ENCODE measurements at regions not wholly inside any gene's neighbourhood (a gene's known extent, or its start where the extent isn't known, plus 50 kb on each side); places are given as distances from the start of the nearest gene placed in this dataset.
"Not testable (repeated sequence)": the region's sequence is repeated elsewhere in the genome, so short reads cannot be mapped to it uniquely, and the experiment has no call there.

- no peak overlapping the region for H3K27ac ChIP-seq (ENCODE audit: low read depth, low read length)
- Mint-ChIP-seq H3K27ac (no peak overlapping the region), H3K4me3 (no peak overlapping the region), H3K9me3 (peaks cover 7% of the 10 kb centered on the region), H3K4me1 (no peaks in the 10 kb centered on the region), H3K27me3 (ENCODE audit: insufficient read depth) (no peaks in the 10 kb centered on the region), H3K36me3 (ENCODE audit: low read depth) (no peaks in the 10 kb centered on the region)
- DNase-seq: no peak
- no peak overlapping the region for H3K9ac ChIP-seq (ENCODE audit: extremely low read depth, low read length, poor library complexity, severe bottlenecking)
- H3K36me3 ChIP-seq (ENCODE audit: control insufficient read depth, insufficient read depth, low read length): no peaks in the 10 kb centered on the region
- no peak overlapping the region for H3K4me3 ChIP-seq (ENCODE audit: low read length)
- TF ChIP-seq, protein P1, sequence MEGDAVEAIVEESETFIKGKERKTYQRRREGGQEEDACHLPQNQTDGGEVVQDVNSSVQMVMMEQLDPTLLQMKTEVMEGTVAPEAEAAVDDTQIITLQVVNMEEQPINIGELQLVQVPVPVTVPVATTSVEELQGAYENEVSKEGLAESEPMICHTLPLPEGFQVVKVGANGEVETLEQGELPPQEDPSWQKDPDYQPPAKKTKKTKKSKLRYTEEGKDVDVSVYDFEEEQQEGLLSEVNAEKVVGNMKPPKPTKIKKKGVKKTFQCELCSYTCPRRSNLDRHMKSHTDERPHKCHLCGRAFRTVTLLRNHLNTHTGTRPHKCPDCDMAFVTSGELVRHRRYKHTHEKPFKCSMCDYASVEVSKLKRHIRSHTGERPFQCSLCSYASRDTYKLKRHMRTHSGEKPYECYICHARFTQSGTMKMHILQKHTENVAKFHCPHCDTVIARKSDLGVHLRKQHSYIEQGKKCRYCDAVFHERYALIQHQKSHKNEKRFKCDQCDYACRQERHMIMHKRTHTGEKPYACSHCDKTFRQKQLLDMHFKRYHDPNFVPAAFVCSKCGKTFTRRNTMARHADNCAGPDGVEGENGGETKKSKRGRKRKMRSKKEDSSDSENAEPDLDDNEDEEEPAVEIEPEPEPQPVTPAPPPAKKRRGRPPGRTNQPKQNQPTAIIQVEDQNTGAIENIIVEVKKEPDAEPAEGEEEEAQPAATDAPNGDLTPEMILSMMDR (conservative IDR thresholded peaks at IDR 0.05): no peak
- WGBS, 2 experiments (ENCODE audit: insufficient coverage in 1 of 2, insufficient read length in 1 of 2): 90 to 91% methylated on average over 4 to 6 of the region's 6 CpGs
- no peaks in the 10 kb centered on the region for H3K4me1 ChIP-seq (ENCODE audit: control insufficient read depth, insufficient read depth, low read length)
- peaks cover 7% of the 10 kb centered on the region for H3K9me3 ChIP-seq (ENCODE audit: control insufficient read depth, low read length)
- H3K27me3 ChIP-seq (ENCODE audit: control insufficient read depth, insufficient read depth, low read length, poor library complexity, severe bottlenecking): no peaks in the 10 kb centered on the region
These were observed 123.2 kb upstream of the RAB18 start for GRCh38 chr10:27380929-27381358.

- H3K27me3 Mint-ChIP-seq (ENCODE audit: insufficient read depth); H3K36me3 Mint-ChIP-seq (ENCODE audit: low read depth); H3K4me1 Mint-ChIP-seq; H3K4me3 ChIP-seq (ENCODE audit: low read length); H3K36me3 ChIP-seq (ENCODE audit: control insufficient read depth, insufficient read depth, low read length); DNase-seq; H3K9me3 Mint-ChIP-seq; H3K9ac ChIP-seq (ENCODE audit: extremely low read depth, low read length, poor library complexity, severe bottlenecking); H3K4me1 ChIP-seq (ENCODE audit: control insufficient read depth, insufficient read depth, low read length); H3K4me3 Mint-ChIP-seq; H3K27me3 ChIP-seq (ENCODE audit: control insufficient read depth, insufficient read depth, low read length, poor library complexity, severe bottlenecking); H3K27ac ChIP-seq (ENCODE audit: low read depth, low read length); H3K9me3 ChIP-seq (ENCODE audit: control insufficient read depth, low read length); H3K27ac Mint-ChIP-seq: not testable (repeated sequence)
- 93 to 100% methylated on average over 1 to 2 of the region's 2 CpGs for WGBS, 2 experiments (ENCODE audit: insufficient coverage in 1 of 2, insufficient read length in 1 of 2)
These were observed 125.1 kb upstream of the RAB18 start for GRCh38 chr10:27379041-27379440.

- Histone ChIP-seq H3K4me1 (ENCODE audit: control insufficient read depth, insufficient read depth, low read length) (no peaks in the 10 kb centered on the region), H3K36me3 (ENCODE audit: control insufficient read depth, insufficient read depth, low read length) (no peaks in the 10 kb centered on the region), H3K4me3 (ENCODE audit: low read length) (no peak overlapping the region), H3K27ac (ENCODE audit: low read depth, low read length) (no peak overlapping the region), H3K9ac (ENCODE audit: extremely low read depth, low read length, poor library complexity, severe bottlenecking) (no peak overlapping the region), H3K9me3 (ENCODE audit: control insufficient read depth, low read length) (no peaks in the 10 kb centered on the region), H3K27me3 (ENCODE audit: control insufficient read depth, insufficient read depth, low read length, poor library complexity, severe bottlenecking) (no peaks in the 10 kb centered on the region)
- H3K36me3 Mint-ChIP-seq (ENCODE audit: low read depth): no peaks in the 10 kb centered on the region
- H3K4me3 Mint-ChIP-seq: no peak overlapping the region
- WGBS, 2 experiments (ENCODE audit: insufficient coverage in 1 of 2, insufficient read length in 1 of 2): 90 to 92% methylated on average over 3 to 5 of the region's 5 CpGs
- TF ChIP-seq, protein P1 (conservative IDR thresholded peaks at IDR 0.05): no peak
- DNase-seq: no peak
- no peaks in the 10 kb centered on the region for H3K4me1 Mint-ChIP-seq
- no peaks in the 10 kb centered on the region for H3K27me3 Mint-ChIP-seq (ENCODE audit: insufficient read depth)
- no peaks in the 10 kb centered on the region for H3K9me3 Mint-ChIP-seq
- H3K27ac Mint-ChIP-seq: no peak overlapping the region
These were observed 130.4 kb upstream of the RAB18 start for GRCh38 chr10:27373566-27374160.

DNA sequence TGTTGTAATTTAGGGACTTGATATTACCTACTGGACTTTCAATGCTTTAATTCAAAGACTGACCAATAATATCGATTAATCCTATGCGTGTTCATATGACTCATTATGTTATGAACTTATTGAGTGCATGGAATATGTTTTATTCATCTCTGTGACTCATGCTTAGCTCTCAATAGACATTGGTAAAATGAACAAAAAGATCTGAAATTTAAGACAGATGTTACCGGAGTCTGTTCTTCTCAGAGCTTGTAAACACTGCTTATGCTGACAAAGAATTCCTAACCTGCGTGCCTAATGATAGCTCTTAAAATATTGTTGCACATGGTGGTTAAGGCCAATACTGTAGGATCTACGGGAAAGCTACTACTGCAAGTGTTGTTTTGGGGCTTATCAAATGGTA, 131.5 kb upstream of the ACBD5 start:
- TF ChIP-seq, protein P1 (conservative IDR thresholded peaks at IDR 0.05): no peak
- H3K4me1 Mint-ChIP-seq: no peaks in the 10 kb centered on the region

DNA sequence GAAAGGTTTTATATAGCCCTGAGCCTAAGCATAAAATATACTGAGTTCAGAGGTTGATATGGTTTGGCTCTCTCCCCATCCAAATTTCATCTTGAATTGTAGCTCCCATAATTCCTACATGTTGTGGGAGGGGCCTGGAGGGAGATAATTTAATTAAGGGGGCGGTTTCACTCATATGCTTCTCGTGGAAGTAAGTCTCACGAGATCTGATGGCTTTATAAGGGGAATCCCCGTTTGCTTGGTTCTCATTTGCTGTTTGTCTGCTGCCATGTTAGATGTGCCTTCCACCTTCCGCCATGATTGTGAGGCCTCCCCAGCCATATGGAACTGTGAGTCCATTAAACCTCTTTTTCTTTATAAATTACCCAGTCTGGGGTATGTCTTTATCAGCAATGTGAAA, 130.8 kb upstream of the ACBD5 start:
- H3K9ac ChIP-seq (ENCODE audit: extremely low read depth, low read length, poor library complexity, severe bottlenecking); H3K4me1 Mint-ChIP-seq; H3K4me3 ChIP-seq (ENCODE audit: low read length); H3K9me3 Mint-ChIP-seq; DNase-seq; H3K4me3 Mint-ChIP-seq; H3K27ac Mint-ChIP-seq; H3K36me3 Mint-ChIP-seq (ENCODE audit: low read depth); H3K9me3 ChIP-seq (ENCODE audit: control insufficient read depth, low read length); H3K27me3 Mint-ChIP-seq (ENCODE audit: insufficient read depth); H3K27me3 ChIP-seq (ENCODE audit: control insufficient read depth, insufficient read depth, low read length, poor library complexity, severe bottlenecking); H3K36me3 ChIP-seq (ENCODE audit: control insufficient read depth, insufficient read depth, low read length); H3K27ac ChIP-seq (ENCODE audit: low read depth, low read length); H3K4me1 ChIP-seq (ENCODE audit: control insufficient read depth, insufficient read depth, low read length): not testable (repeated sequence)
- WGBS, 2 experiments (ENCODE audit: insufficient coverage in 1 of 2, insufficient read length in 1 of 2): 91 to 95% methylated on average over 4 to 5 of the region's 5 CpGs

More for the DNA sequence above, 131.5 kb upstream of the ACBD5 start:
- H3K27me3 ChIP-seq (ENCODE audit: control insufficient read depth, insufficient read depth, low read length, poor library complexity, severe bottlenecking): no peaks in the 10 kb centered on the region
- H3K27ac ChIP-seq (ENCODE audit: low read depth, low read length): no peak overlapping the region
- H3K4me1 ChIP-seq (ENCODE audit: control insufficient read depth, insufficient read depth, low read length): no peaks in the 10 kb centered on the region
- DNase-seq: no peak
- no peaks in the 10 kb centered on the region for H3K9me3 ChIP-seq (ENCODE audit: control insufficient read depth, low read length)
- H3K27me3 Mint-ChIP-seq (ENCODE audit: insufficient read depth): no peaks in the 10 kb centered on the region
- no peak overlapping the region for H3K9ac ChIP-seq (ENCODE audit: extremely low read depth, low read length, poor library complexity, severe bottlenecking)
- no peaks in the 10 kb centered on the region for H3K9me3 Mint-ChIP-seq
- 96 to 100% methylated on average over 2 to 5 of the region's 5 CpGs for WGBS, 2 experiments (ENCODE audit: insufficient coverage in 1 of 2, insufficient read length in 1 of 2)
- H3K36me3 ChIP-seq (ENCODE audit: control insufficient read depth, insufficient read depth, low read length): no peaks in the 10 kb centered on the region
- no peak overlapping the region for H3K4me3 Mint-ChIP-seq
- H3K4me3 ChIP-seq (ENCODE audit: low read length): no peak overlapping the region
- no peaks in the 10 kb centered on the region for H3K36me3 Mint-ChIP-seq (ENCODE audit: low read depth)
- H3K27ac Mint-ChIP-seq: no peak overlapping the region

Measured in endodermal cell (in vitro differentiated cells).